NCI-H1417 treated with DMSO at 0.1 percent for 48 hours (cell line): ENCODE measurements at regions not wholly inside any gene's neighbourhood (a gene's known extent, or its start where the extent isn't known, plus 50 kb on each side); places are given as distances from the start of the nearest gene placed in this dataset.

ENCODE experiments used
- DNase-seq: peaks from one replicate; lab custom pipeline; 2025; lab: John Stamatoyannopoulos, UW

DNA sequence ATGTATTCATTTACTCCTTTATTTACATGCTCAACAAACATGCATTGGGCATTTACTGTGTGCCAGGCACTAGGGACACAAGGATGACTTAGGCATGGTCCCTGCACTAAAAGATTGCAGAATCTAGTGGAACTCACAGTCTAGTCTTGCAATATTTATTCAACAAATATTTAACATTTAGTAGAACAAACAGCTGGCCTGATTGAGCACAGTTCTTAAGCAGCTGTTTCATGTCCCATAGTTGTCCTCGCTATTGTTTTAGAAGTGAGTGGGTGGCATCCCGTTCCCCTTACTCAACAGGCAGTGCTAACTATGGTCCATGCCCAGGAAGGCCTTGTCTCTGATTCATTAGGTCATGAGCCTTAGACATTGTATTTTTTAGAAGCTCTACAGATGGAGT is 459.9 kb upstream of the CADM1 start:
- DNase-seq, result no peak

DNA sequence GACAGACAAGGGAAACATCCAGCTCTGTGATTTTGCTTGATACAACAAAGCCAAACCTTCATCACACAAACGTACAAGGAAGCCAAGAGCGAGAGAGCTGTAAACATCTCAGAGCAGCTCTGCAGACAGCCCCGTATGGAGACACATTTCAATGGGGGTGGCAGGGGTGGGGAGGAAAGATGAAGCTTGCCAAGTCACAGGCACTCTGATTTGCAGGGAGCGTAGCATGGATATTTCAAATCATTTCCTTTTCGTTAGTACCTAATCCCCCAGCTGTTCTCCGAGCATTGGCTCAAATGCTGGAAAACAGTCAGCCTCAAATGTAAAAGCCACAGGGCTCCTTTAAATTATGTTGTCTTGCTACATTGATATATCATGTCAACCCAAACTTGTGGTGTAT is 458.9 kb upstream of the CADM1 start:
- DNase-seq, result no peak

DNA sequence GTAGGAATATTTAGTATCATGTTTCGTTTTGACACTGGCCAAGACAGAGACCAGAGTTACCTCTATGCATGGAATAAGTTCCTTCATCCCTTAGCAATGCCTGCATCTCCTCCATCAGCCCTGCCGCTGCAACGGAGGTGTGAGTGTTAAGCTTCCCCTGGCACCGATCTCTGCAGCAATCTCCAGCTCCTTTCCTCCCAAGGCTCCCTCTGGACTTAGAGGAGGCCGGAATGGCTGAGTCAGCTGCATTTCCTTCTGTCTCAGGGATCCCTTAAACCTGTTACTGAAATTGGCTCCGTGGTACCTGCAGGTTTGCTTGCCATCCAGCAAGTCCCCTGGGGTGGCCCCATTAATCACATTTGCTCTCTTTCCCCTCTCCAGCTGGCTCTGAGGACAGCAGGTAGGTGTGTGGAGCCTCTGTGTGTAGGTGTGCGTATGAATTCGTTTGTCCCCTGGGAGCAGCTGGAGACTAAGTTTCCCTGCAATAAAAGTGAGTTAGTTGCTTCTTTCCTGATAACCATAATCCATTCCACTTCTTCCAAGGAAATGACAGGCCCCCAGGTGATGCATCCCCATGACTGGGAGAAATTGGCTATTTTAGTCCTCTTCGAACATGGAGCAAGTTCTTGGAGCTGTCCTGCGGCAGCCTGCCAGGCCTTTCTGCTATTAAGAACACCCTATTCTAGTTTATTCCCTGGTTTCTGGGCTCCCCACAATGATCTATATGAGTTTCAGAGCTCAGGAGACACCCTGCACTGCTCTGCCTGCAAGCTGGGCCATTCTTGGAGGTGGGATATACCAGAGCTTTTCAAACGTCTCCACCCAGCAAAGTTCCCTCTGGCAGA is 457.2 kb upstream of the CADM1 start:
- DNase-seq, result peak; percentile 43

DNA sequence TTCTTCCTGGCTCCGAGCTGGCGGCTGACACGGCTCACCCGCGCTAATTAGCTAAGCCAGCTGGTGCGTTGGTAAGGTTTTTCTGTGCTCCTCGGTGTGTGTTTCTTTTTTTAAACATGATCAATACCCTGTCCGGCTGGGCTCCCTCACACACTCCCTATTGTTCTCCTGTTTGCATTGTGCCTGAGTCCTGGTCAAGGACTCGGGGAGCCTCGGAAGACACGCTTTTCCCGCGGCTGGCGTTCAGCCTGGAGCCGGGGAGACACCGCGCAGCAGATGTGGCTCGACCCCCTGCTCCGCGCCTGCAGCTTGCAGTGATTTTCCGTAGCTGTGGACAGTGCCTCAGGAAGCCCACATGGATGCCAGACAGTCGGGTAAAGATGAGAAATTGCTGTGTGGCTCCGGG is 454.9 kb upstream of the CADM1 start:
- DNase-seq, result peak; percentile 94

DNA sequence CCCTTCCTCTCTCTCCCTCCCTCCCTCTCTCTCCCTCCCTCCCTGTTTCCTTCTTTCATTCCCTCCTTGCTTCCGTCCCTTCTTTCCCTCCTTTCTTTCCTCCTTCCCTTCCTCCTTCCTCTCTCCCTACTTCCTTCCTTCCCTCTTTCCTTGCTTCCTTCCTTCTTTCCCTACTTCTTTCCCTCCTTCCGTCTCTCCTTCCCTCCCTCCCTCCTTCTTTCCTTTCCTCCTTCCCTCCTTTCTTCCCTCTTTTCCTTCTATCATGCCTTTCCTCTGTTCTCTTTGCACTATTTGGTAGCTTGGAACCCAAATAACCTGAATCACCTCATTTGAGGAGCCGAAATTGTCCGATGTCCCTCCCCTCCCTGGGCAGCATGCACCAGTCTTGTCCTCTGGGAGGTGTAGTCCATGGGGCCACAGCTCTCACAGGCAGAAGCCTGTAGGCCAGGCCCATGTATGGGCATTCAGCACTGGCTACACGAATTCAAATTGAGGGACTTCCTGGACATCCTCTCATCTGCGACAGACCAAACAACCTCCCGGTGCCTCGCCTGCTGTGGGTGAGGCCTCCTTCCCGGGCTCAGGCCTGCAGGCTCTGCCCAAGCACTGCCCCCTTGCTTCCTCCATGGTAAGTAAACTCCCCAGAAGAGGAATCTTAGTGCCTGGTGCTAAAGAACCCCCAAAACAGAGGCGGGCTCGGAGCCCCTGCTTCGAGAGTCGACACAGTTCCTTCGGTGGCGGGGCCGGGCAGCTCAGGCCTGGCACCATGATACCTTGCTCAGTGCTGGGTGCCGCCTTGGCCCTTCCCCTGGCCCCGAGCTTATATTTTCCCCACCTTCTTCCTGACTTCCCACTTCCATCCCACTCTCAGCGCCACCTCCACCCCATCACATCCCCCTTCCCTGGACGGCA is 454.1 kb upstream of the CADM1 start:
- no peak for DNase-seq

DNA sequence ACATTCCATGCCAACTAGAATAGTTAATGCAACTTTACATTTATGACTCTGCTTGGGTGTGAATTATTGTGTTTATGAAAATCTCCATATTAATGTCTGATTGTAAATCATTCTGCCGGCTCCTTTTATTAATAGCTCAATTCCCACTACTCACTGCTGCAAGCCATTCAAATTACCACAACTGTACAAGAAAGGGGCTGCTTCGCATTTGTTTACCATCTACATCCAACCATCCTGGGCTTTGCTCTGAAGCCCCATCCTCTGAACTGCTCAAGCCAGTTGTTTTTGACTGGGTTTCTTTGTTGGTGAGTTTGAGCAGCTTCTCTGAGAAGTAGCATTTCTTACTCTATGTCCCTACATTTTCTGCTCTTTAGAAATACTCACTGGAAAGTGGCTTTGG is 451.6 kb upstream of the CADM1 start:
- DNase-seq, result no peak

DNA sequence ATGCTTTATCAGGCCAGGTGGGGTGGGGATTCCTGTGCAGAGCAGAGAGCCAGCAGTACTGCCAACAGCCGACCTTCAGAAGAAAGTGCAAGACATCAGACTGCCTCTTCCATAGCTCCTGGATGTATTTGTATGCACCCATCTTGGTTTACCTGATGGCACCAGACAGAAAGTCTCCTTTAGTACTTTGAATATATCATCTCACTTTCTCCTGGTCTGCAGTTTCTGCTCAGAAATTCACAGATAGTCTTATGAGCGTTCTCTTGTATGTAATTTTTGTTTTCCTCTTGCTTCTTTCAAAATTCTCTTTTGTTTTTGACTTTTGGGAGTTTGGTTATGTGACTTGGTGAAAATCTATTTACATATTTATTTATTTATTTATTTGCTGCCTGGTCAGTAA is 446.4 kb upstream of the CADM1 start:
- no peak for DNase-seq

DNA sequence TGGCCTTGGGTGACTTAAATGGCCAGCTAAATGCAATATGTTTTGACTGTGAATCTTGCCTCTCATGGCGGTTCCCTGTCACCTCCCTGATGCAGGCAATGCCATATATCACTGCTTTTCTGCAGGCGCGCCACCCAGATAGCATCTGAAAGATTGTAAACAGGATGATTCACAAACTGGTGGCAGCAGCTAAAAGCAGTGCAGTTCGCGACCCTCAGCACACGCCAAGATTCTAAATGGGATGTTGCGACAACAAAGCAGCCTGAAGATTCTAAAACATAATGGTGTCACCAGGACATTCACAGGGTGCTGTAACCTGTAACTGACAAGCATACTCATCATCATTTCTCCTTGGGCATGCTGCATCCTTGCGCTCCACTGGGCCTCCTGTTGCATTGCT is 440.4 kb upstream of the CADM1 start:
- DNase-seq, result no peak

DNA sequence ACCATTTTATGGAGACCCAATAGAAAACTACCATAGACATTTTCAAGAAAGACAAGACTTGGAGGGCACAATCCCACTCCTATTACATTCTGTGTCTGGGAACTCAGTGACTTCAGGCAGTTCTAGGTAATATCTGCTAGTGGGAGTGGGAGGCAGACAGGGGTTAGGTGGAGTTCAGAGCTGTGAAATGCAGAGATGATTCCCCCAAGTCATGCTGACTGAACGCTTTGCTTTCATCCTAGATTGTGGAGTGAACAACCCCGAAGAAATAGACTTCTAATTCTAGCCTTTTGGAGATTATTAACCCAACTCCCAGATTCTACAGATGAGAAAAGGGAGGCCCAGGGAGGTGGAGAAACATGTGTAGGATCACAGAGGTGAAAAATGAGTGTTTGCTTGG is 437.8 kb upstream of the CADM1 start:
- DNase-seq, result no peak

DNA sequence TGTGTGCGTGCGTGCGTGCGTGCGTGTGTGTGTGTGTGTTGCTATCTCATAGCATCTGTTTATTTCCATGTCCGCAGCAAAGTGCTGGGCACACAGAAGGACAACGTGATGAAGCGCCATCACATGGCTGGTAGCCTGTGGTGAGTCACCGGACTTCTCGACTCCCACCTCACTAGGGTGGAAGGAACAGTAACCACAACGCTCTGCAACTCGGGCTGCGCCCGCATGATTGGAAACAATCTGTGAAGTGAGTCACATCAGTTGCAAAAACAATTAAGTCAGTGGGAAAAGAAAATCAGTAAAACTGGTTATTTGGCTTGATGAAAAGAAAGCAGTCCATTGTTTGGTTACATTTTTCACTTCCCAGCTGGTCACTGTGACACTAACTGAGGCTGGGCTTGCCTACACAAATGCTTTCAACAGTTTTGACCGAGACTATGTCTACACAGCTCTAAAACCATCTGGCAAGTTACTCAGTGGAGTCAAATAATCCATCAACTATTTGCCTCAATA is 437.3 kb upstream of the CADM1 start:
- DNase-seq, result no peak

DNA sequence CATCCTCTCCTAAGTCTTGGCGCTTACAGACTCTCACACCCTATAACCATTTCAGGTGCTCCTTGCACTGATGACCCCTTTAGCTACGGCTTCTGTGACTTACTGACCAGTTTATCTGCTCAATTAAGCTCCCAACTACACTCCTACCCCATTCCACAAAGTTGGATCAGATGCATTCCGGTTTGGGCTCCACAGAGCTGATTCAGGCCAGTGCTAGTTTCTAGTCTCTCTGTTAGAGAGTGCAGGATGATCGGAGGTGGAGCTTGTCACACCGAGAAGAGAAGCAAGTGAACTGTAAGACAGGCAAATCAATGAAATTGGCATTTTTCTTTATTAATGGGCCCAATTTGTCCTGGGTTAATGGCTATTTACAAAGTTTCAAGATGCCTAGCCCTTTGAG is 436.8 kb upstream of the CADM1 start:
- no peak for DNase-seq

DNA sequence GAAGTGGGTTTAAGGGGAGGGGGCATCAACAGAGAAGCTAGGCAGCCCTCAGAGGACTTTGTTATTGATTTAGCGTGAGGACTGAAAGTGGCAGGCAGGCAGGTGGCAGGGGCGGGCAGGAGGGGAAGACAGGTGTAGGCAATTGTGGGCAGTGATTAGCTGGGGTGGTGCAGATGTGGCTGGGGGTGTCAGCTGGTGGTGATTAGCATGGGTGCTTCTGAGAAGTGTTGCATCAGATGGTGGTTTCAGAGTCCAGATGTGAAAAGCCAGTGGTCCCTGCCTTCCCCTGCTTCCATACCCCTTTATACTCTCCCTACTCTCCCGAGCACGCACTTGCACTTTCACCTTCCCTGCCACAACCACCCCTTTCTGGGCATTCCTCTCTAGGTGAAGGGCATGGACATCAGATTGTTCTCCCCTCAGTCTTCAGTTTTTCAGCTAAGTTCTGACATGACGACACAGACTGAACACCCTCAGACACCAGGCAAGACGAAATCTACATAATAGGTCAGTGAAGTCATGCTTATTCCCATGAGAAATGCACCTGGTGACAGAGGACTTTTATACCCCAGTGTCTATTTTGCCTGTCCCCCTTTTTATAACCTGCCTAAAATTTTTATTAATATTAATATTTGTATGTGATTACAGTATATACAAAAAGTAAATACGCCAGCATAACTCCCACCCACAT is 435.7 kb upstream of the CADM1 start:
- peak; percentile 83 for DNase-seq

DNA sequence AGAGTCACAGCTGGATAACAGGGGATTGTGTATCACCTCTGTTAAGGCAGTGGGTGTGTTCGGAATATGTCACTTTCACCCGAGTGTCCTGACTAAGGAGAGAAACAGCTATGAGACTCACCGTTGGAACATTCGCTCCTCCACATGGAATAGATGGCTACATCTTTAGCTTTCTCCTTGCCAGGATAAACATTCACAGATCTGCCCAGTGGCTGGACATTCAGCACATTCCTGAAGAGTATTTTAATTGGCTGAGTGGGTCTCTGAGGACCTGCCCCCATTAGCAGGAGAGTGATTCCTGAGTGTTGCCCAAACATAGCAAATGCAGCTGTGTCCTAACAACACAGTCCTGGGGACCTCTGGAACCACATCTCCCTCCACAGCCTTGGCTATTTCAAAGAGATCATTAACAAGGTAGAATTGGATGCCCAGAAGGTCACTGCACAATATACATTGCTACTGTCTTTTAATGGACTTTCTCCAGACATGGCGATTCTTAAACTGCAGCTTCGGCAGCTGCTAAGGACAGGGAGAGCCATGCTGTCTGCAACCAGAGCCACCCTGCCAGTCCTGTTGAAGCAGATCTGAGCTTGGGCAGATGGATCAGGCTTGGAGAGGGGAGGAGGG is 435.0 kb upstream of the CADM1 start:
- DNase-seq, result no peak

DNA sequence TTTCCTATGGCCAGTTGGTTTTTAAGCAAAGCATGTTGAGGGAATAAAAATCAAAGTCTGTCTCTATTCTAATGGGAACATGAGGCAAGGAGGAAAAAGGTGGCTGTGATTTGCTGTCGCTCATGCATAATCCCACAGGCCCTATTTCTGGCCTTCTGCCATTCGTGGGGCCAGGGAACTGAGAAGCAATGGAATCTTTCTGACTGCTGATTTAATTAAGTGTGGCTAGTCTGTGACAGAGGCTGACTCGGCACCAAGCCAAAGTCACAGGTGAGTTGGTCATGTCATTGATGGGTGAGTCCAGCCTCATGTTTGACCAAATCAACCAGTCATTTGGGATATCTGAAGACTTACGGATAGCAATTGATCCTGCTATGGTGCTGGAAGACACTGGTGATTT is 429.3 kb upstream of the CADM1 start:
- no peak for DNase-seq

DNA sequence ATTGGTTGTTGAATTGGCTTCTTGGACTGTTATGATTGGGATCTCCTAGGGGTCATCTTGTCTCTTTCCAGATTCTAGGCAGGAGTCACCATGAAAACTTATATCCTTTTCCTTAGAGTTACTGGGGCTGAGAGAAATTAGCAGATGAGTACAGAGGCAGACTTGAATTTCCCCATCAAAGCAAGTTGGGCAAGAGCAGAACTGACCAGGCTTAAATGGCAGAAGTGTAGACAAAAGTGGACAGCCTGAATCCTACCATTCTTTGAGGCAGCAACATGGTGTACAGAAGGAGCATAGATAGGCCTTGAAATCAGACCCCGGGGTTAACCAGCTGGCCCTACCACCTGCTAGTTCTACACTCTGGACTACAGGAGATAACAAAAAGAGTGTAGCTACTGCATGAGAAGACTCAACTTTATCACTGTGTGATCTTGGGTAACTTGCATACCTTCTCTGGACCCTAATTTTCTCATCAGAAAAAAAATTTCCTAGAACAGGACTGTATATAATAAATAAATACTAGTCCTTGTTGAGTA is 427.4 kb upstream of the CADM1 start:
- no peak for DNase-seq

DNA sequence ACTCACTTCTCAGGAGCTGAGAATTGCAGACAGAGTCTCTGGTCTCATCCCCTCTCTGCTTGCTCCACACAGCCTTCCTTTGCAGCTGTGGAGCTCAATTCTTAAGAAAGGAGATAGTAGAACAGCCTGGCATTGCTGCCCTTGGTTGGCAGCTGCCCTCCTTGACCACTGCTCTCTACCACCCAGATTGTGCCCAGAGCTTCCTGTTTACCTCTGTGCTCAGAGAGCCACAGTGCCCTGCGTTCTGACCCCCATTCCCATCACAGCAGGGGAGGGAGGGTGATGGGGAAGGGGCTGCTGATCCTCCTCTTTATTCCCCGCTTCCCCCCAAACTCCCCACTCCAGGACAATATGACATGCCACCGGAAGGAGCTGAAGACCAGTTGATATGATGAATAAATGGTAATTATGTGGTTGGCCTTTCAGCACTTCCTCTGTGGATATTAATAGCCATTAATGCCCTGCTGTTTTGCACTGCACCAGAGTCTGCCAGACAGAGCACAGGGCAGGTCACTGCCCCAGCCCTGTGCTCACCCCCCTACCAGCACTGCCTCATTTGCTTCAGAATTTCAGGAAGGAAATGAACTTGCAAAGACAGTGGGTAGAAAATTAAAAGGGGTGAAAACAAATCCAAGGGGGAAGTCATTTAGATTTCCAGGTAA is 426.8 kb upstream of the CADM1 start:
- peak; percentile 22 for DNase-seq

DNA sequence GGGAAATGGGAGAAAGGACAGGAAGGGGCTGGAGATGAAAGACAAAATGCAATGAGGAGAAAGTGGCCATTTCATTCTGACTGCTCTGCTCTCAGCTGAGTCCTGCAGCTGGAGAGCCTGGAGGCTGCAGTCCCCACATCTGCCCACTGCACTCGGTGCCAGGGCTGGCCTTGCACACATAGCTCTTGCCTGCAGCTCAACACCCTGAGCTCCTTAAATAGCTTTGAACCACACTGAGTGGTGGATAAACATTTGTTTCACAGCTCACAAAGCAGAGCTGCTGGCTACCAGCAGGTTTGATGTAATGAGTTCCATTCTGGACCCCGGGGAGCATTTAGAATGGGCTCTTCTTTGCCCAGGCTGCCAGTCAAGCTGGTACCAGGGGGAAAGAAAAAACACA is 426.1 kb upstream of the CADM1 start:
- no peak for DNase-seq

DNA sequence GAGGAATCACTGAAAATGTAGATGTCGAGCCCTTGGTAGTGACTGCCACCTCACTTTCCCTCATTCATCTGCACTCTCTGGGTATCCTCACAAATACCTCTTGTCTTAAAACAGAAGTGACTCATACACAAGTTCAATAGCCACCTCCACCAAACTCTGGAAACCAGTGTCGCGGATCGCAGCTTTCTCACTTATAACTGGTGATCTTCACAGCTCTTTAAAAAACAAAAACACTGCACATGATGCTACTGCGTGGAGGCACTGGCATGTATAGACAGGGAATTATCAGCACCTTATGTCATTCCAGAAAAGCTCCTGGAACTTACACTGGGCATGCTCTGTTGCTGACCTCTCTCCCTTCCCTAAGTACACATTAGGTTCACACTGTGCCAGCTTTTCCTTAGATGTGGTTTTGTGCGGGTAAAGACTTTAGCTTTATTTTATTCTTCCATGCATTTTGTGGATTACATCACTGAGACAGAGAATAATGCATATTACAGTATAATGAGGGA is 425.5 kb upstream of the CADM1 start:
- DNase-seq, result no peak

DNA sequence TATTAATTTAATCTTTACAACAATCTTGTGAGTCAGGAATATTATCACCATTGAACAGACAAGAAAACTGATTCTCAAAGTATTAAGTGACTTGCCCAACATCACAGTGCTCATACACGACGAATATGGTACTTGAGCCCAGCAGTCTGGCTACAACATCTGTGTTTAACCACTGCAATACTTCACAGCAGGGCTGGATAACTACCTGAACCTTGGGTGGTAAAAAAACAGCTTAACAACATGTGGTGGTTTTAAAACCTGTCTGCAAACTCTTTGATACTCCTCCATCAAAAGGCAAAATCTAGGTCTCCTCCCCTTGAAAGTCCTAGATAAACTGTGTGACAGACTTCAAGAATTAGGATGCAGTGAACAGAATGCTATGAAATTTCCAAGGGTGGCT is 424.6 kb upstream of the CADM1 start:
- DNase-seq, result no peak

DNA sequence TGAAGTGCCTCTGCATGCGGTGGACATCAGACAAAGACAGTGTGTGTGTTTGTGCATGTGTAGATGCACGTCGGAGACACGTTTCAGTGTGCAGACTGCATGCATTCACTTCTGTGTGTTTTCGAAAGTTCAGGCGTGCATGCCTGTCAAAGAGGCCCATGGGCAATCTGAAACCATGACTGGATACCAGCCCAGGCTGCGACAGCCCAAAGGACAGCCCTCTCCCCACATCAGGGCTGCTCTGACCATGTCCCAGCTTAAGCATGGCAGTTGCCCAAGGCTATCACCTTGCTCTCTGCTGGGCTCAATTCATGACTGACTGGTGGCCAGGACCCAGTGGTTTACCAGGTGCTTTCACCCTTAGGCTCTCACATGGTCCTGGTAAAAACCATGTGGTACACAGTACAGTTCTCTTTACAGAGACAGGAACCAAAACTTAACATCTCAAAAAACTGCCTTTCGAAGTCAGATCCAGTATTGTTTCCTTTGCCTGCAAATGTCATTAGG is 423.7 kb upstream of the CADM1 start:
- DNase-seq, result no peak

DNA sequence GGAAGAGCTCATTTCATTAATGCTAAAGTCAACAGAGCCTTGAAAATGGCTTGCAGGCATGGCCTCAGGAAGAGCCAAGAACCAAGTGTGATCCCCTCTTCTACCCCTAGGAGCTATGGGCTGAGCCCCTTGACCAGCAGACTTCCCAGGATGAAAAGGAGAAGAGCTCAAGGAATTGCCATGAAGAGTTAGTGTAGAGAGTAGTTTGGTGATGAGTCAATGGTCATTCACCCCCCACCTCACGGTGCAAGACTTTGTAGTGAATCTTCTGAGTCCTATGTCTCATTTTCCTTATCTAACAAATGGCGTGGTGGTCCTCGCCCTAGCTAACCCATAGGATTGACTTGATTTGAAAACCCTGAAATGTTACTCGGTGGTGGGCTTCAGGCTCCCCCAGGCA is 422.4 kb upstream of the CADM1 start:
- DNase-seq, result no peak
